H9 (cell line): ENCODE measurements at regions not wholly inside any gene's neighbourhood (a gene's known extent, or its start where the extent isn't known, plus 50 kb on each side); places are given as distances from the start of the nearest gene placed in this dataset.

Experiments used
- DNase-seq: peaks from one replicate; pipeline ENCODE4 v3.0.0-alpha.2; 2017
- H2AFZ ChIP-seq: one replicate; pipeline ENCODE4 v1.6.1; 2013; ENCODE audit warnings: mild to moderate bottlenecking, low read length, control low read depth, moderate library complexity
- H2AK5ac ChIP-seq: 2 replicates; pipeline ENCODE4 v1.6.1; 2013; ENCODE audit warnings: low read length, control low read depth, mixed read lengths; ENCODE audit not compliant: insufficient read length
- H2BK120ac ChIP-seq: one replicate; pipeline ENCODE4 v1.6.1; 2013; ENCODE audit warnings: low read depth, mild to moderate bottlenecking, low read length, control low read depth, inconsistent platforms; ENCODE audit not compliant: poor library complexity, severe bottlenecking
- H2BK12ac ChIP-seq: 2 replicates; pipeline ENCODE4 v1.6.1; 2013; ENCODE audit warnings: low read length, control low read depth, mixed read lengths, low read depth; ENCODE audit not compliant: insufficient read length
- H2BK15ac ChIP-seq: 2 replicates; pipeline ENCODE4 v1.6.1; 2013; ENCODE audit warnings: low read depth, low read length, control low read depth
- H2BK20ac ChIP-seq: one replicate; pipeline ENCODE4 v1.6.1; 2013; ENCODE audit warnings: low read depth, mild to moderate bottlenecking, low read length, control low read depth, inconsistent platforms; ENCODE audit not compliant: poor library complexity, severe bottlenecking
- H2BK5ac ChIP-seq: 2 replicates; pipeline ENCODE4 v1.6.1; 2013; ENCODE audit warnings: low read length, control low read depth, mixed read lengths; ENCODE audit not compliant: insufficient read length
- H3K14ac ChIP-seq: 2 replicates; pipeline ENCODE4 v1.6.1; 2013; ENCODE audit warnings: low read length, control low read depth; ENCODE audit not compliant: insufficient read depth
- H3K18ac ChIP-seq: 2 replicates; pipeline ENCODE4 v1.6.1; 2013; ENCODE audit warnings: low read depth, mild to moderate bottlenecking, mixed read lengths, low read length, control low read depth; ENCODE audit not compliant: insufficient read length
- H3K23ac ChIP-seq: 2 replicates; pipeline ENCODE4 v1.6.1; 2013; ENCODE audit warnings: low read length, control low read depth, mixed read lengths, low read depth; ENCODE audit not compliant: insufficient read length
- H3K23me2 ChIP-seq: 2 replicates; pipeline ENCODE4 v1.6.1; 2013; ENCODE audit warnings: low read depth, mild to moderate bottlenecking, mixed read lengths, low read length, control low read depth; ENCODE audit not compliant: insufficient read length, poor library complexity, severe bottlenecking
- H3K27ac ChIP-seq: 2 replicates; pipeline ENCODE4 v1.5.1; 2013; ENCODE audit warnings: low read length, control low read depth, mixed read lengths, low read depth; ENCODE audit not compliant: insufficient read length
- H3K27me3 ChIP-seq: 2 replicates; pipeline ENCODE4 v1.6.1; 2013; ENCODE audit warnings: low read length, control low read depth, inconsistent platforms; ENCODE audit not compliant: insufficient read depth
- H3K4ac ChIP-seq: 2 replicates; pipeline ENCODE4 v1.6.1; 2013; ENCODE audit warnings: low read depth, mild to moderate bottlenecking, control low read depth, inconsistent platforms, low read length, moderate library complexity
- H3K4me1 ChIP-seq: 2 replicates; pipeline ENCODE4 v1.6.1; 2013; ENCODE audit warnings: low read length, control low read depth, inconsistent platforms; ENCODE audit not compliant: insufficient read depth
- H3K4me2 ChIP-seq: 2 replicates; pipeline ENCODE4 v1.6.1; 2013; ENCODE audit warnings: low read length, control low read depth, mixed read lengths; ENCODE audit not compliant: insufficient read length, insufficient read depth
- H3K56ac ChIP-seq: 2 replicates; pipeline ENCODE4 v1.6.1; 2013; ENCODE audit warnings: low read depth, mild to moderate bottlenecking, mixed read lengths, low read length, control low read depth; ENCODE audit not compliant: insufficient read length
- H3K79me1 ChIP-seq: 2 replicates; pipeline ENCODE4 v1.6.1; 2013; ENCODE audit warnings: low read depth, mild to moderate bottlenecking, moderate library complexity, low read length, control low read depth, inconsistent platforms; ENCODE audit not compliant: insufficient read depth, poor library complexity, severe bottlenecking
- H3K79me2 ChIP-seq: 2 replicates; pipeline ENCODE4 v1.6.1; 2013; ENCODE audit warnings: low read length, control low read depth, inconsistent platforms; ENCODE audit not compliant: insufficient read depth
- H3K9ac ChIP-seq: 2 replicates; pipeline ENCODE4 v1.6.1; 2013; ENCODE audit warnings: low read length, control low read depth, mixed read lengths; ENCODE audit not compliant: insufficient read length; ENCODE audit errors: extremely low read depth
- H3K9me3 ChIP-seq: one replicate; pipeline ENCODE4 v1.6.1; 2013; ENCODE audit warnings: low read depth, low read length, inconsistent platforms; ENCODE audit not compliant: control insufficient read depth
- H3T11ph ChIP-seq: one replicate; pipeline ENCODE4 v1.6.1; 2013; ENCODE audit warnings: mild to moderate bottlenecking, low read length, control low read depth, inconsistent platforms
- H4K20me1 ChIP-seq: one replicate; pipeline ENCODE4 v1.6.1; 2013; ENCODE audit not compliant: control insufficient read depth, insufficient read length, insufficient read depth
- H4K5ac ChIP-seq: 2 replicates; pipeline ENCODE4 v1.6.1; 2013; ENCODE audit warnings: low read depth, mild to moderate bottlenecking, mixed read lengths, low read length, control low read depth; ENCODE audit not compliant: insufficient read length
- H4K8ac ChIP-seq: replicated peaks from 2 replicates; pipeline ENCODE4 v1.6.1; 2013; ENCODE audit warnings: low read length, control low read depth, mixed read lengths, low read depth; ENCODE audit not compliant: insufficient read length
- H4K91ac ChIP-seq: 2 replicates; pipeline ENCODE4 v1.6.1; 2013; ENCODE audit warnings: low read depth, mild to moderate bottlenecking, moderate library complexity, mixed read lengths, low read length, control low read depth; ENCODE audit not compliant: insufficient read length
- H3K27ac Mint-ChIP-seq, 3 experiments: 2 replicates in 2 of 3; 3 replicates in 1 of 3; pipeline ENCODE4 v1.8.0; 2020 to 2021; ENCODE audit warnings: mixed read lengths in 3 of 3, mild to moderate bottlenecking in 1 of 3, moderate library complexity in 1 of 3
- H3K27me3 Mint-ChIP-seq: 2 replicates; pipeline ENCODE4 v1.8.0; 2021; ENCODE audit warnings: low read depth, mild to moderate bottlenecking, moderate library complexity, mixed read lengths
- H3K36me3 Mint-ChIP-seq, 3 experiments: 2 replicates in 2 of 3; 3 replicates in 1 of 3; pipeline ENCODE4 v1.8.0; 2020 to 2021; ENCODE audit warnings: low read depth in 3 of 3, mixed read lengths in 3 of 3; ENCODE audit not compliant: insufficient read depth in 1 of 3
- H3K4me1 Mint-ChIP-seq, 2 experiments: 2 replicates each; pipeline ENCODE4 v1.8.0; 2020; ENCODE audit warnings: mixed read lengths in 2 of 2
- H3K4me3 Mint-ChIP-seq, 2 experiments: 2 replicates in 1 of 2; 3 replicates in 1 of 2; pipeline ENCODE4 v1.8.0; 2020 to 2021; ENCODE audit warnings: mild to moderate bottlenecking in 2 of 2, mixed read lengths in 2 of 2, moderate library complexity in 1 of 2
- H3K9me3 Mint-ChIP-seq, 2 experiments: 2 replicates in 1 of 2; 3 replicates in 1 of 2; pipeline ENCODE4 v1.8.0; 2020; ENCODE audit warnings: mild to moderate bottlenecking in 2 of 2, mixed read lengths in 2 of 2, moderate library complexity in 1 of 2
- WGBS: extraction: QIAGEN DNeasy Blood & Tissue Kit; methylation state at CpG from one replicate; pipeline ENCODE4 v1.1.7; 2013; ENCODE audit warnings: missing lambda C conversion rate, low lambda C conversion rate, mixed read lengths; ENCODE audit not compliant: insufficient read length; ENCODE audit errors: extremely low coverage; 5-methylcytosine and 5-hydroxymethylcytosine counted together
- TF ChIP-seq, protein P1 (sequence below): fragments of 200-600 bp; sonication (generic); conservative IDR thresholded peaks from 3 replicates; pipeline ENCODE4 v1.8.0; 2021; ENCODE audit warnings: antibody characterized with exemption, mild to moderate bottlenecking

GRCh38 chr14:61148742-61149350 lies 132.3 kb downstream of the TMEM30B start:
- TF ChIP-seq, protein P1, sequence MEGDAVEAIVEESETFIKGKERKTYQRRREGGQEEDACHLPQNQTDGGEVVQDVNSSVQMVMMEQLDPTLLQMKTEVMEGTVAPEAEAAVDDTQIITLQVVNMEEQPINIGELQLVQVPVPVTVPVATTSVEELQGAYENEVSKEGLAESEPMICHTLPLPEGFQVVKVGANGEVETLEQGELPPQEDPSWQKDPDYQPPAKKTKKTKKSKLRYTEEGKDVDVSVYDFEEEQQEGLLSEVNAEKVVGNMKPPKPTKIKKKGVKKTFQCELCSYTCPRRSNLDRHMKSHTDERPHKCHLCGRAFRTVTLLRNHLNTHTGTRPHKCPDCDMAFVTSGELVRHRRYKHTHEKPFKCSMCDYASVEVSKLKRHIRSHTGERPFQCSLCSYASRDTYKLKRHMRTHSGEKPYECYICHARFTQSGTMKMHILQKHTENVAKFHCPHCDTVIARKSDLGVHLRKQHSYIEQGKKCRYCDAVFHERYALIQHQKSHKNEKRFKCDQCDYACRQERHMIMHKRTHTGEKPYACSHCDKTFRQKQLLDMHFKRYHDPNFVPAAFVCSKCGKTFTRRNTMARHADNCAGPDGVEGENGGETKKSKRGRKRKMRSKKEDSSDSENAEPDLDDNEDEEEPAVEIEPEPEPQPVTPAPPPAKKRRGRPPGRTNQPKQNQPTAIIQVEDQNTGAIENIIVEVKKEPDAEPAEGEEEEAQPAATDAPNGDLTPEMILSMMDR = no peak
- WGBS = no CpG with 5 or more reads among the region's 4 CpGs
- H3K4me1 Mint-ChIP-seq = peaks cover 11 to 14% of the 10 kb centered on the region in 2 experiments

More at GRCh38 chr14:61148742-61149350, 132.3 kb downstream of the TMEM30B start:
- Histone ChIP-seq H2BK15ac (no peak overlapping the region), H3K23ac (no peak overlapping the region), H2BK120ac (no peak overlapping the region), H4K5ac (no peak overlapping the region), H4K8ac (no peak overlapping the region), H3K27me3 (no peaks in the 10 kb centered on the region), H3K27ac (no peak overlapping the region), H2BK12ac (no peak overlapping the region), H3K4ac (no peak overlapping the region), H2AFZ (no peak overlapping the region), H2BK5ac (no peak overlapping the region), H3K79me1 (no peaks in the 10 kb centered on the region), H3K4me1 (peaks cover 7% of the 10 kb centered on the region; the same call in 1 of the 2 replicates), H3K9ac (no peak overlapping the region), H3K18ac (no peak overlapping the region), H2AK5ac (no peak overlapping the region), H2BK20ac (no peak overlapping the region), H3K14ac (no peak overlapping the region), H3K9me3 (no peaks in the 10 kb centered on the region), H4K20me1 (no peaks in the 10 kb centered on the region), H3K4me2 (no peak overlapping the region), H3T11ph (no peak overlapping the region), H3K79me2 (no peaks in the 10 kb centered on the region), H4K91ac (no peak overlapping the region), H3K56ac (no peak overlapping the region), H3K23me2 (no peaks in the 10 kb centered on the region)
- peaks cover 16% of the 10 kb centered on the region in 3 experiments for H3K36me3 Mint-ChIP-seq
- DNase-seq = no peak
- no peak overlapping the region for H3K4me3 Mint-ChIP-seq
- peaks cover 2% of the 10 kb centered on the region; the same call in 1 of the 2 replicates for H3K27me3 Mint-ChIP-seq
- peaks cover 12 to 20% of the 10 kb centered on the region in 2 experiments for H3K9me3 Mint-ChIP-seq
- no peak overlapping the region; a peak in 1 of 7 replicates for H3K27ac Mint-ChIP-seq
